Liver (tissue), 8 donors: ENCODE measurements at regions not wholly inside any gene's neighbourhood (a gene's known extent, or its start where the extent isn't known, plus 50 kb on each side); places are given as distances from the start of the nearest gene placed in this dataset.

Source experiments
- DNase-seq: peaks from one replicate; pipeline ENCODE4 v3.0.0-alpha.2; 2017; ENCODE audit warnings: low spot score
- H3K27ac ChIP-seq, 2 donors: one replicate each; pipeline ENCODE4 v1.7.0; 2013; ENCODE audit warnings: inconsistent platforms in 2 of 2, low read length in 2 of 2, control low read depth in 1 of 2, low read depth in 1 of 2, mild to moderate bottlenecking in 1 of 2
- H3K27me3 ChIP-seq, 4 donors: one replicate each; pipeline versions ENCODE4 v1.6.1 to v1.7.0; 2013; ENCODE audit warnings: low read length in 3 of 4, inconsistent platforms in 1 of 4, mild to moderate bottlenecking in 1 of 4, moderate library complexity in 1 of 4; ENCODE audit not compliant: control insufficient read depth in 4 of 4, insufficient read depth in 4 of 4
- H3K36me3 ChIP-seq, 4 donors: one replicate each; pipeline versions ENCODE4 v1.6.1 to v1.7.0; 2013; ENCODE audit warnings: low read length in 3 of 4, mild to moderate bottlenecking in 3 of 4, low read depth in 1 of 4, moderate library complexity in 1 of 4; ENCODE audit not compliant: control insufficient read depth in 4 of 4, insufficient read depth in 3 of 4
- H3K4me1 ChIP-seq, 4 donors: one replicate each; pipeline versions ENCODE4 v1.6.1 to v1.7.0; 2013; ENCODE audit warnings: low read length in 3 of 4, mild to moderate bottlenecking in 3 of 4, moderate library complexity in 1 of 4; ENCODE audit not compliant: control insufficient read depth in 4 of 4, insufficient read depth in 4 of 4
- H3K4me3 ChIP-seq, 3 donors: one replicate each; pipeline versions ENCODE4 v1.6.1 to v1.7.0; 2013; ENCODE audit warnings: low read length in 3 of 3, control low read depth in 1 of 3, low read depth in 1 of 3, mild to moderate bottlenecking in 1 of 3
- H3K9ac ChIP-seq, 2 donors: one replicate each; pipeline ENCODE4 v1.7.0; 2013; ENCODE audit warnings: low read length in 2 of 2, mild to moderate bottlenecking in 2 of 2, moderate library complexity in 2 of 2, control low read depth in 1 of 2, low read depth in 1 of 2
- H3K9me3 ChIP-seq, 4 donors: one replicate each; pipeline versions ENCODE4 v1.6.1 to v1.7.0; 2013; ENCODE audit warnings: low read length in 3 of 4; ENCODE audit not compliant: control insufficient read depth in 4 of 4
- EGR1 ChIP-seq, 2 donors: IDR thresholded peaks; 2 replicates each; pipeline ENCODE4 v1.6.1; 2016 to 2018; ENCODE audit warnings: antibody characterized with exemption in 2 of 2, low read depth in 2 of 2
- FOXA1 ChIP-seq: IDR thresholded peaks from 2 replicates; pipeline ENCODE4 v1.6.1; 2016; ENCODE audit warnings: antibody characterized with exemption
- FOXA2 ChIP-seq: IDR thresholded peaks from 2 replicates; pipeline ENCODE4 v1.6.1; 2016; ENCODE audit warnings: antibody characterized with exemption
- GABPA ChIP-seq, 2 donors: IDR thresholded peaks in 1 of 2; conservative IDR thresholded peaks in 1 of 2; 2 replicates each; pipeline ENCODE4 v1.6.1; 2016; ENCODE audit warnings: antibody characterized with exemption in 2 of 2, mild to moderate bottlenecking in 1 of 2, moderate library complexity in 1 of 2
- HNF4A ChIP-seq, 2 donors: conservative IDR thresholded peaks; 2 replicates each; pipeline ENCODE4 v1.6.1; 2016; ENCODE audit warnings: antibody characterized with exemption in 2 of 2, mild to moderate bottlenecking in 2 of 2
- HNF4G ChIP-seq: IDR thresholded peaks from 2 replicates; pipeline ENCODE4 v1.6.1; 2016; ENCODE audit warnings: antibody characterized with exemption
- JUND ChIP-seq, 2 donors: IDR thresholded peaks; 2 replicates each; pipeline ENCODE4 v1.6.1; 2016; ENCODE audit warnings: antibody characterized with exemption in 2 of 2
- MAX ChIP-seq: IDR thresholded peaks from 2 replicates; pipeline ENCODE4 v1.6.1; 2016; ENCODE audit warnings: antibody characterized with exemption
- NR2F2 ChIP-seq: IDR thresholded peaks from 2 replicates; pipeline ENCODE4 v1.6.1; 2016; ENCODE audit warnings: antibody characterized with exemption
- RAD21 ChIP-seq, 2 donors: IDR thresholded peaks; 2 replicates each; pipeline ENCODE4 v1.6.1; 2016; ENCODE audit warnings: antibody characterized with exemption in 2 of 2, mild to moderate bottlenecking in 2 of 2
- RXRA ChIP-seq, 2 donors: IDR thresholded peaks; 2 replicates each; pipeline ENCODE4 v1.6.1; 2017 to 2018; ENCODE audit warnings: antibody characterized with exemption in 2 of 2, mild to moderate bottlenecking in 1 of 2
- SP1 ChIP-seq: IDR thresholded peaks from 2 replicates; pipeline ENCODE4 v1.6.1; 2018; ENCODE audit warnings: antibody characterized with exemption, mild to moderate bottlenecking
- TAF1 ChIP-seq: conservative IDR thresholded peaks from 2 replicates; pipeline ENCODE4 v1.6.1; 2016; ENCODE audit warnings: antibody characterized with exemption, mild to moderate bottlenecking
- YY1 ChIP-seq: IDR thresholded peaks from 2 replicates; pipeline ENCODE4 v1.6.1; 2016; ENCODE audit warnings: antibody characterized with exemption, mild to moderate bottlenecking
- ZBTB33 ChIP-seq: IDR thresholded peaks from 2 replicates; pipeline ENCODE4 v1.6.1; 2016; ENCODE audit warnings: antibody characterized with exemption
- WGBS: extraction: QIAGEN DNeasy Blood & Tissue Kit; methylation state at CpG from one replicate; pipeline ENCODE4 v1.1.7; 2013; 5-methylcytosine and 5-hydroxymethylcytosine counted together
- TF ChIP-seq, protein P1 (sequence below): IDR thresholded peaks from 2 replicates; pipeline ENCODE4 v1.6.1; 2016; ENCODE audit warnings: antibody characterized with exemption, mild to moderate bottlenecking
- TF ChIP-seq, protein P2 (sequence below): fragments of 150-350 bp; IDR thresholded peaks from 2 replicates; pipeline ENCODE4 v1.5.1; 2017; ENCODE audit warnings: improper control_type of control experiment, low read depth, low read length; ENCODE audit not compliant: missing input control
- TF ChIP-seq, protein P3 (sequence below): IDR thresholded peaks from 2 replicates; pipeline ENCODE4 v1.6.1; 2016; ENCODE audit warnings: antibody characterized with exemption
- donor health status: healthy.
- donor health status: healthy.
- donor health status: healthy.
- donor health status: healthy.
- donor health status: healthy.

DNA sequence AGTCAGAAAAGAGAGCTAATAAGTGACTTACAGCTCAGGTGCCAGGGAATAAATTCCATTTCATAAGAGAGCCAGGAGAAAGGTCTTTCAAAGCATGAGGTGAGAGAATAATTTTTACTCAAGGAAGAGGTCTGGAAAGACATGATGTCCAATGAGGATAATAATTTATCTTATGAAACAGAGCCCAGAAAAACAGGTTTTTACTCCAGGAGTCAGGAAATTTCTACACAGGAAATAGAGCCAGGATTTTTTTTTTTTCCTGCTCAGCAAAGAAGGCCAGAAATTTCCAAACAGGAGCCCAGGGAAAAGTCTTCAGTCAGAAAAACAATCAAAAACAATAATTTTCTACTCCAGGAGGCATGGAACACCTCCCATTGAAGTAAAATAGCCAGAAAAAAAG lies 1185.7 kb upstream of the TSPY4 start:
- no peak overlapping the region for H3K4me3 ChIP-seq
- DNase-seq: no peak
- H3K4me1 ChIP-seq: no peaks in the 10 kb centered on the region
- H3K27me3 ChIP-seq: no peaks in the 10 kb centered on the region
- H3K9me3 ChIP-seq: no peaks in the 10 kb centered on the region
- H3K36me3 ChIP-seq: no peaks in the 10 kb centered on the region
- no peak overlapping the region for H3K27ac ChIP-seq
- TF ChIP-seq ZBTB33 (no peak), FOXA1 (no peak), TAF1 (no peak), JUND (IDR thresholded peaks at IDR 0.05) (no peak), FOXA2 (no peak), SP1 (no peak), HNF4G (no peak), HNF4A (conservative IDR thresholded peaks at IDR 0.05) (no peak), GABPA (IDR thresholded peaks at IDR 0.05 in 1 of 2, conservative IDR thresholded peaks at IDR 0.05 in 1 of 2) (no peak), NR2F2 (no peak)
- TF ChIP-seq, protein P1, sequence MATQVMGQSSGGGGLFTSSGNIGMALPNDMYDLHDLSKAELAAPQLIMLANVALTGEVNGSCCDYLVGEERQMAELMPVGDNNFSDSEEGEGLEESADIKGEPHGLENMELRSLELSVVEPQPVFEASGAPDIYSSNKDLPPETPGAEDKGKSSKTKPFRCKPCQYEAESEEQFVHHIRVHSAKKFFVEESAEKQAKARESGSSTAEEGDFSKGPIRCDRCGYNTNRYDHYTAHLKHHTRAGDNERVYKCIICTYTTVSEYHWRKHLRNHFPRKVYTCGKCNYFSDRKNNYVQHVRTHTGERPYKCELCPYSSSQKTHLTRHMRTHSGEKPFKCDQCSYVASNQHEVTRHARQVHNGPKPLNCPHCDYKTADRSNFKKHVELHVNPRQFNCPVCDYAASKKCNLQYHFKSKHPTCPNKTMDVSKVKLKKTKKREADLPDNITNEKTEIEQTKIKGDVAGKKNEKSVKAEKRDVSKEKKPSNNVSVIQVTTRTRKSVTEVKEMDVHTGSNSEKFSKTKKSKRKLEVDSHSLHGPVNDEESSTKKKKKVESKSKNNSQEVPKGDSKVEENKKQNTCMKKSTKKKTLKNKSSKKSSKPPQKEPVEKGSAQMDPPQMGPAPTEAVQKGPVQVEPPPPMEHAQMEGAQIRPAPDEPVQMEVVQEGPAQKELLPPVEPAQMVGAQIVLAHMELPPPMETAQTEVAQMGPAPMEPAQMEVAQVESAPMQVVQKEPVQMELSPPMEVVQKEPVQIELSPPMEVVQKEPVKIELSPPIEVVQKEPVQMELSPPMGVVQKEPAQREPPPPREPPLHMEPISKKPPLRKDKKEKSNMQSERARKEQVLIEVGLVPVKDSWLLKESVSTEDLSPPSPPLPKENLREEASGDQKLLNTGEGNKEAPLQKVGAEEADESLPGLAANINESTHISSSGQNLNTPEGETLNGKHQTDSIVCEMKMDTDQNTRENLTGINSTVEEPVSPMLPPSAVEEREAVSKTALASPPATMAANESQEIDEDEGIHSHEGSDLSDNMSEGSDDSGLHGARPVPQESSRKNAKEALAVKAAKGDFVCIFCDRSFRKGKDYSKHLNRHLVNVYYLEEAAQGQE: no peak
- TF ChIP-seq, protein P2, sequence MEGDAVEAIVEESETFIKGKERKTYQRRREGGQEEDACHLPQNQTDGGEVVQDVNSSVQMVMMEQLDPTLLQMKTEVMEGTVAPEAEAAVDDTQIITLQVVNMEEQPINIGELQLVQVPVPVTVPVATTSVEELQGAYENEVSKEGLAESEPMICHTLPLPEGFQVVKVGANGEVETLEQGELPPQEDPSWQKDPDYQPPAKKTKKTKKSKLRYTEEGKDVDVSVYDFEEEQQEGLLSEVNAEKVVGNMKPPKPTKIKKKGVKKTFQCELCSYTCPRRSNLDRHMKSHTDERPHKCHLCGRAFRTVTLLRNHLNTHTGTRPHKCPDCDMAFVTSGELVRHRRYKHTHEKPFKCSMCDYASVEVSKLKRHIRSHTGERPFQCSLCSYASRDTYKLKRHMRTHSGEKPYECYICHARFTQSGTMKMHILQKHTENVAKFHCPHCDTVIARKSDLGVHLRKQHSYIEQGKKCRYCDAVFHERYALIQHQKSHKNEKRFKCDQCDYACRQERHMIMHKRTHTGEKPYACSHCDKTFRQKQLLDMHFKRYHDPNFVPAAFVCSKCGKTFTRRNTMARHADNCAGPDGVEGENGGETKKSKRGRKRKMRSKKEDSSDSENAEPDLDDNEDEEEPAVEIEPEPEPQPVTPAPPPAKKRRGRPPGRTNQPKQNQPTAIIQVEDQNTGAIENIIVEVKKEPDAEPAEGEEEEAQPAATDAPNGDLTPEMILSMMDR: no peak
- no peak overlapping the region for H3K9ac ChIP-seq

DNA sequence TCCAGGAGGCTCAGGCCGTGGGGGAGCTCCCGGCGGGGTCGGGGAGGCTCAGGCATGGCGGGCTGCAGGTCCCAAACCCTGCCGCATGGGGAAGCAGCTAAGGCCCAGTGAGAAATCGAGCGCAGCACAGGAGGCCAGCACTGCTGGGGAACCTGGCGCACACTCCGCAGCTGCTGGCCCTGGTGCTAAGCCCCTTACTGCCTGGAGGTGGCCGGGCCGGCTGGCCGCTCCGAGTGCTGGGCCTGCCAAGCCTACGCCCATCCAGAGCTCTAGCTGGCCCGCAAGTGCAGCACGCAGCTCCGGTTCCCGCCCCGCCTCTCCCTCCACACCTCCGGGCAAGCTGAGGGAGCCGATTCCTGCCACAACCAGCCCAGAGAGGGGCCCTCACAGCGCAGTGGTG lies 1208.7 kb upstream of the TSPY4 start:
- Histone ChIP-seq H3K4me1 (no peaks in the 10 kb centered on the region), H3K9me3 (no peaks in the 10 kb centered on the region), H3K4me3 (no peak overlapping the region), H3K27ac (no peak overlapping the region), H3K9ac (no peak overlapping the region), H3K27me3 (no peaks in the 10 kb centered on the region), H3K36me3 (no peaks in the 10 kb centered on the region)
- DNase-seq: no peak
- WGBS: 87% methylated on average over 23 of the region's 23 CpGs
- TF ChIP-seq SP1: no peak
- no peak for TF ChIP-seq RXRA (IDR thresholded peaks at IDR 0.05)
- no peak for TF ChIP-seq FOXA1
- TF ChIP-seq FOXA2: no peak
- TF ChIP-seq TAF1: no peak
- no peak for TF ChIP-seq JUND (IDR thresholded peaks at IDR 0.05)
- no peak for TF ChIP-seq ZBTB33
- no peak for TF ChIP-seq EGR1 (IDR thresholded peaks at IDR 0.05; ENCODE audit: low read depth in 2 of 2)
- no peak for TF ChIP-seq RAD21 (IDR thresholded peaks at IDR 0.05)
- TF ChIP-seq HNF4G: no peak
- TF ChIP-seq HNF4A (conservative IDR thresholded peaks at IDR 0.05): no peak
- TF ChIP-seq, protein P1: no peak
- TF ChIP-seq, protein P3, sequence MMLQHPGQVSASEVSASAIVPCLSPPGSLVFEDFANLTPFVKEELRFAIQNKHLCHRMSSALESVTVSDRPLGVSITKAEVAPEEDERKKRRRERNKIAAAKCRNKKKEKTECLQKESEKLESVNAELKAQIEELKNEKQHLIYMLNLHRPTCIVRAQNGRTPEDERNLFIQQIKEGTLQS: no peak
- no peak for TF ChIP-seq MAX
- TF ChIP-seq YY1: no peak
- no peak for TF ChIP-seq NR2F2
